Karpas-422 (cell line): ENCODE measurements at regions not wholly inside any gene's neighbourhood (a gene's known extent, or its start where the extent isn't known, plus 50 kb on each side); places are given as distances from the start of the nearest gene placed in this dataset.

ENCODE experiments used
- DNase-seq: peaks from one replicate; pipeline ENCODE4 v3.0.0-alpha.2; 2015
- H2AFZ ChIP-seq: fragments of 200-600 bp; sonication (generic); 2 replicates; pipeline ENCODE4 v1.6.1; 2014; ENCODE audit warnings: antibody characterized with exemption, low read length, mixed read lengths
- H3K27ac ChIP-seq: fragments of 200-600 bp; sonication (generic); 2 replicates; pipeline ENCODE4 v1.5.1; 2014; ENCODE audit warnings: mild to moderate bottlenecking, low read length, moderate library complexity
- H3K27me3 ChIP-seq: fragments of 200-600 bp; sonication (generic); 2 replicates; pipeline ENCODE4 v1.6.1; 2014; ENCODE audit warnings: low read length, mixed read lengths
- H3K36me3 ChIP-seq: fragments of 200-600 bp; sonication (generic); 2 replicates; pipeline ENCODE4 v1.6.1; 2014; ENCODE audit warnings: low read length, mixed read lengths; ENCODE audit not compliant: insufficient read depth
- H3K4me1 ChIP-seq: fragments of 200-600 bp; sonication (generic); 2 replicates; pipeline ENCODE4 v1.6.1; 2014; ENCODE audit warnings: mild to moderate bottlenecking, low read length, mixed read lengths
- H3K4me2 ChIP-seq: fragments of 200-600 bp; sonication (generic); 2 replicates; pipeline ENCODE4 v1.6.1; 2014; ENCODE audit warnings: low read length, low read depth, mild to moderate bottlenecking; ENCODE audit not compliant: poor library complexity, severe bottlenecking
- H3K4me3 ChIP-seq: fragments of 200-600 bp; sonication (generic); 2 replicates; pipeline ENCODE4 v1.5.1; 2014; ENCODE audit warnings: mild to moderate bottlenecking, antibody characterized with exemption, low read length, mixed read lengths
- H3K79me2 ChIP-seq: fragments of 200-600 bp; sonication (generic); 2 replicates; pipeline ENCODE4 v1.6.1; 2014; ENCODE audit warnings: mild to moderate bottlenecking, low read length, mixed read lengths
- H3K9ac ChIP-seq: fragments of 200-600 bp; sonication (generic); 2 replicates; pipeline ENCODE4 v1.6.0; 2014; ENCODE audit warnings: low read length
- H3K9me2 ChIP-seq: fragments of 200-600 bp; sonication (generic), shearing (Covaris generic); replicated peaks from 2 replicates; pipeline ENCODE4 v1.6.0; 2014; ENCODE audit warnings: mild to moderate bottlenecking, low read length, moderate library complexity; ENCODE audit not compliant: insufficient read depth
- H3K9me3 ChIP-seq: fragments of 300-700, 200-600 bp; sonication (generic); 2 replicates; pipeline ENCODE4 v1.6.1; 2014; ENCODE audit warnings: low read length, mixed read lengths
- H4K20me1 ChIP-seq: fragments of 200-600 bp; sonication (generic); 2 replicates; pipeline ENCODE4 v1.6.1; 2014; ENCODE audit warnings: mild to moderate bottlenecking, antibody characterized with exemption, low read length, low read depth; ENCODE audit not compliant: insufficient read depth

DNA sequence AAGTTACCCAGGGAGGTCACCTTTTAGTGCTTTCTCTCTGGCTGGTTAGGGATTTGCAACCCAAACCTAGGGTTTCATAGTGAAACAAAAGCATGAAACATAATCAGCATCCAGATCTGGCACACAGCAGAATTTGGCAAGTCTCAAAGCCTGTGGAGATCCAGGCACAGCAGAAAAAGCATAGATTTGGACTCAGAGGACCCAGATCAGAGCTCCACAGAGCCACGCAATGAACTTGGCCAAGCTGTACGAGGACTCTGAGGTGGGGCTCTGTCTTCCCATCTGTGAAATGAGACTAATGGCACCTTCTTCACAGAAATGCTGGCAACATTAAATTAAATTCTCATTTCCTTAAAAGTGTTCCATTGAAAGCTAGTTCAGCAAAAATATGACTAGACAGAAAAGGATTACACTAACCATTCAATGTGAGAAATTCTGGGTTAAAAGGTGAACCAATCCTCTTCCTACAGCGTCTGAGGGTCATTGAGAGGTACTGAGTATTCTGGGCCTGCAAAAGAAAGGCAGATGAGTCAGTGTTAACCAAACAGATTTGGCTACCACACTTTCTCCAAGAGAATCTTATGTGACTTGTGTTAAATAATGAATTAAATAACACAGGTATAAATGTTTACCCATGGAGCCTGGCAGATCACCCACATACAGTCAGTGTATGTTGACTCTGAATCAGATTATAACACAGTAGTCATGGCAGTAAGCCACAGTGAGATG is 266.3 kb downstream of the MREG start:
- H4K20me1 ChIP-seq, result no peaks in the 10 kb centered on the region
- H3K79me2 ChIP-seq, result no peaks in the 10 kb centered on the region
- H3K4me3 ChIP-seq, result no peak overlapping the region
- 0 out of 2 replicates have a peak, but pooled peaks cover 3% of the 10 kb centered on the region for H3K27me3 ChIP-seq
- H3K9me2 ChIP-seq, result no peaks in the 10 kb centered on the region
- no peaks in the 10 kb centered on the region for H3K36me3 ChIP-seq
- no peak overlapping the region for H2AFZ ChIP-seq
- no peaks in the 10 kb centered on the region for H3K9me3 ChIP-seq
- no peak for DNase-seq
- no peak overlapping the region for H3K4me2 ChIP-seq
- no peaks in the 10 kb centered on the region for H3K4me1 ChIP-seq
- H3K9ac ChIP-seq, result no peak overlapping the region
- H3K27ac ChIP-seq, result no peak overlapping the region

GRCh38 chr2:215746226-215746886 is 267.0 kb downstream of the MREG start:
- 0 out of 2 replicates have a peak, but pooled peaks cover 1% of the 10 kb centered on the region for H3K27me3 ChIP-seq
- no peaks in the 10 kb centered on the region for H3K36me3 ChIP-seq
- no peaks in the 10 kb centered on the region for H3K79me2 ChIP-seq
- H4K20me1 ChIP-seq, result no peaks in the 10 kb centered on the region
- H3K4me3 ChIP-seq, result no peak overlapping the region
- no peaks in the 10 kb centered on the region for H3K9me2 ChIP-seq
- DNase-seq, result no peak
- no peak overlapping the region for H2AFZ ChIP-seq
- no peaks in the 10 kb centered on the region for H3K9me3 ChIP-seq
- no peaks in the 10 kb centered on the region for H3K4me1 ChIP-seq
- no peak overlapping the region for H3K9ac ChIP-seq
- H3K27ac ChIP-seq, result no peak overlapping the region
- H3K4me2 ChIP-seq, result no peak overlapping the region

GRCh38 chr2:215745331-215745730 is 268.0 kb downstream of the MREG start:
- H3K27me3 ChIP-seq, result no peaks in the 10 kb centered on the region
- no peak overlapping the region for H3K4me3 ChIP-seq
- H2AFZ ChIP-seq, result no peak overlapping the region
- no peak overlapping the region for H3K9ac ChIP-seq
- H4K20me1 ChIP-seq, result no peaks in the 10 kb centered on the region
- no peaks in the 10 kb centered on the region for H3K36me3 ChIP-seq
- no peak for DNase-seq
- H3K9me2 ChIP-seq, result no peaks in the 10 kb centered on the region
- no peaks in the 10 kb centered on the region for H3K4me1 ChIP-seq
- no peaks in the 10 kb centered on the region for H3K79me2 ChIP-seq
- H3K4me2 ChIP-seq, result no peak overlapping the region
- no peaks in the 10 kb centered on the region for H3K9me3 ChIP-seq
- no peak overlapping the region for H3K27ac ChIP-seq

GRCh38 chr2:215744514-215744913 is 268.8 kb downstream of the MREG start:
- Histone ChIP-seq H3K9me3 (no peaks in the 10 kb centered on the region), H3K36me3 (no peaks in the 10 kb centered on the region), H3K27me3 (no peaks in the 10 kb centered on the region), H3K27ac (no peak overlapping the region), H3K9ac (no peak overlapping the region), H3K4me3 (no peak overlapping the region), H3K4me2 (no peak overlapping the region), H2AFZ (no peak overlapping the region), H3K9me2 (no peaks in the 10 kb centered on the region), H3K79me2 (no peaks in the 10 kb centered on the region), H4K20me1 (no peaks in the 10 kb centered on the region), H3K4me1 (no peaks in the 10 kb centered on the region)
- no peak for DNase-seq

DNA sequence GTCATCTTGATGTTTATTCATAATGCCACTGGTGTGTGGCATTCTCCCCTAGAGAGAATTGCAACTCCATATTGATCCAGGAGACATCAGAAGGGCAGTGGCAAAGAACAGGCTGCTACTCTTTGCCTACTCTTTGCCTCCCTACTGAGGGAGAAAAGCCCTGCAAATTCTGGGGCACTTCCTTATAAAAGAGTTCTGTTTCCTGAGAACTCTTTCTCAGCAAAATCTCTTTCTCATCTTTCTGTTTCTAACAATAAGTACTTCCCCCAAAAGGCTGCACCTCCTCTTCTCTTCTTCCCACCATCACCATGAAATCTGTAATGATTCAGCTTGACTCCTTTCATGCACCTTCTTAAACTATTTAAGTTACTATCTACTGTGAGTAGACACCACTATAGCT is 270.3 kb downstream of the MREG start:
- no peaks in the 10 kb centered on the region for H3K9me2 ChIP-seq
- no peaks in the 10 kb centered on the region for H3K27me3 ChIP-seq
- no peak for DNase-seq
- no peaks in the 10 kb centered on the region for H3K4me1 ChIP-seq
- no peaks in the 10 kb centered on the region for H3K79me2 ChIP-seq
- no peaks in the 10 kb centered on the region for H4K20me1 ChIP-seq
- H2AFZ ChIP-seq, result no peak overlapping the region
- H3K36me3 ChIP-seq, result no peaks in the 10 kb centered on the region
- no peak overlapping the region for H3K9ac ChIP-seq
- no peak overlapping the region for H3K4me2 ChIP-seq
- no peak overlapping the region for H3K27ac ChIP-seq
- H3K4me3 ChIP-seq, result no peak overlapping the region
- H3K9me3 ChIP-seq, result no peaks in the 10 kb centered on the region

- no peak overlapping the region for H3K27ac ChIP-seq
- no peak overlapping the region for H3K4me2 ChIP-seq
Observed at GRCh38 chr2:215742021-215742420, 271.3 kb downstream of the MREG start.

GRCh38 chr2:215740071-215740470 is 273.3 kb downstream of the MREG start:
- Histone ChIP-seq H4K20me1 (no peaks in the 10 kb centered on the region), H3K4me3 (no peak overlapping the region), H3K27me3 (no peaks in the 10 kb centered on the region; the same call in 1 of the 2 replicates), H3K4me2 (no peak overlapping the region), H3K79me2 (no peaks in the 10 kb centered on the region), H3K9me2 (no peaks in the 10 kb centered on the region), H3K9me3 (no peaks in the 10 kb centered on the region), H3K9ac (no peak overlapping the region), H3K27ac (no peak overlapping the region), H2AFZ (no peak overlapping the region), H3K36me3 (no peaks in the 10 kb centered on the region), H3K4me1 (no peaks in the 10 kb centered on the region)
- DNase-seq, result no peak

More at GRCh38 chr2:215742021-215742420, 271.3 kb downstream of the MREG start:
- Histone ChIP-seq H3K27me3 (no peaks in the 10 kb centered on the region), H2AFZ (no peak overlapping the region), H3K36me3 (no peaks in the 10 kb centered on the region), H3K9ac (no peak overlapping the region), H3K79me2 (no peaks in the 10 kb centered on the region), H4K20me1 (no peaks in the 10 kb centered on the region), H3K9me3 (no peaks in the 10 kb centered on the region), H3K9me2 (no peaks in the 10 kb centered on the region), H3K4me1 (no peaks in the 10 kb centered on the region), H3K4me3 (no peak overlapping the region)
- DNase-seq, result no peak

GRCh38 chr2:215738351-215738750 is 275.0 kb downstream of the MREG start:
- Histone ChIP-seq H3K36me3 (no peaks in the 10 kb centered on the region), H3K9ac (no peak overlapping the region)

More at GRCh38 chr2:215738351-215738750, 275.0 kb downstream of the MREG start:
- Histone ChIP-seq H3K4me3 (no peak overlapping the region), H3K4me2 (no peak overlapping the region), H2AFZ (no peak overlapping the region), H3K27ac (no peak overlapping the region), H3K9me2 (no peaks in the 10 kb centered on the region), H3K27me3 (no peaks in the 10 kb centered on the region; the same call in 1 of the 2 replicates), H4K20me1 (no peaks in the 10 kb centered on the region), H3K4me1 (no peaks in the 10 kb centered on the region), H3K9me3 (no peaks in the 10 kb centered on the region), H3K79me2 (no peaks in the 10 kb centered on the region)
- DNase-seq, result no peak
